ENCODE measurements at regions not wholly inside any gene's neighbourhood (a gene's known extent, or its start where the extent isn't known, plus 50 kb on each side); places are given as distances from the start of the nearest gene placed in this dataset.

DNA sequence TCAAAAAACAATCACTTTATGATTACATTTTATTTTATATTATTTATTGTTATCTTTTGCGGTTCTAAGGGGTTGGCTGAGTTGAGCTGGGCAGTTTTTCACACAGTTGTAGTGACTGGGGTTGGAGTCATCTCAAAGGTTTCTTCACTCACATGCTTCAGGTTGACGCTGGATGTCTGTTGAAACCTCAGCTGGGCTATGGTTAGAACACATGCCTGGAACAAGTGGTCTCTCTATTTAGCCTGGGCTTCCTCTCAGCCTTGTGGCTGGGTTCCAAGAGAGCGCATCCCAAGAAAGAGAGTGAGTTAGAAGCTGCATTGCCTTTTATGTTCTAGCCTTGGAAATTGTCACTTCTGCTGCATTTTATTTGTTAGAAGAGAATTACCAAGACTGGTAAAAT lies 87.4 kb downstream of the CBLL2 start:
- TF ChIP-seq, protein P1, sequence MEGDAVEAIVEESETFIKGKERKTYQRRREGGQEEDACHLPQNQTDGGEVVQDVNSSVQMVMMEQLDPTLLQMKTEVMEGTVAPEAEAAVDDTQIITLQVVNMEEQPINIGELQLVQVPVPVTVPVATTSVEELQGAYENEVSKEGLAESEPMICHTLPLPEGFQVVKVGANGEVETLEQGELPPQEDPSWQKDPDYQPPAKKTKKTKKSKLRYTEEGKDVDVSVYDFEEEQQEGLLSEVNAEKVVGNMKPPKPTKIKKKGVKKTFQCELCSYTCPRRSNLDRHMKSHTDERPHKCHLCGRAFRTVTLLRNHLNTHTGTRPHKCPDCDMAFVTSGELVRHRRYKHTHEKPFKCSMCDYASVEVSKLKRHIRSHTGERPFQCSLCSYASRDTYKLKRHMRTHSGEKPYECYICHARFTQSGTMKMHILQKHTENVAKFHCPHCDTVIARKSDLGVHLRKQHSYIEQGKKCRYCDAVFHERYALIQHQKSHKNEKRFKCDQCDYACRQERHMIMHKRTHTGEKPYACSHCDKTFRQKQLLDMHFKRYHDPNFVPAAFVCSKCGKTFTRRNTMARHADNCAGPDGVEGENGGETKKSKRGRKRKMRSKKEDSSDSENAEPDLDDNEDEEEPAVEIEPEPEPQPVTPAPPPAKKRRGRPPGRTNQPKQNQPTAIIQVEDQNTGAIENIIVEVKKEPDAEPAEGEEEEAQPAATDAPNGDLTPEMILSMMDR (IDR thresholded peaks at IDR 0.05; ENCODE audit: extremely low read depth in 1 of 2, insufficient read depth in 1 of 2, low read depth in 1 of 2, low read length in 2 of 2) = no peak
- no peak for TF ChIP-seq EZH2 (IDR thresholded peaks at IDR 0.05; ENCODE audit: borderline replicate concordance, low read depth, low read length, severe bottlenecking)
- TF ChIP-seq POLR2AphosphoS5 (IDR thresholded peaks at IDR 0.05; ENCODE audit: insufficient read depth, low read depth, low read length) = no peak
- TF ChIP-seq, protein P2, sequence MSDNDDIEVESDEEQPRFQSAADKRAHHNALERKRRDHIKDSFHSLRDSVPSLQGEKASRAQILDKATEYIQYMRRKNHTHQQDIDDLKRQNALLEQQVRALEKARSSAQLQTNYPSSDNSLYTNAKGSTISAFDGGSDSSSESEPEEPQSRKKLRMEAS (IDR thresholded peaks at IDR 0.05; ENCODE audit: insufficient read depth, insufficient read length) = no peak
- no peak for TF ChIP-seq POLR2A (IDR thresholded peaks at IDR 0.05; ENCODE audit: low read depth, low read length)
- no peak for TF ChIP-seq GATA2 (IDR thresholded peaks at IDR 0.05; ENCODE audit: insufficient read depth, insufficient read length, low read depth, low read length)
- TF ChIP-seq FOS (IDR thresholded peaks at IDR 0.05; ENCODE audit: borderline replicate concordance, insufficient read depth, low read length) = no peak
- TF ChIP-seq MYC (IDR thresholded peaks at IDR 0.05; ENCODE audit: low read depth, low read length) = no peak
